HG03135 (cell line): ENCODE measurements at regions not wholly inside any gene's neighbourhood (a gene's known extent, or its start where the extent isn't known, plus 50 kb on each side); places are given as distances from the start of the nearest gene placed in this dataset.

ENCODE experiments used
- ATAC-seq: cut with Tn5 transposase; IDR thresholded peaks from one replicate; pipeline ENCODE4 v1.9.1; 2021; ENCODE audit warnings: mild to moderate bottlenecking, moderate library complexity; ENCODE audit not compliant: unreplicated experiment

- ATAC-seq: no peak
These were observed 258.8 kb downstream of the PLPP3 start for GRCh38 chr1:56320464-56321149.

- no peak for ATAC-seq
These were observed 261.6 kb downstream of the PLPP3 start for GRCh38 chr1:56317722-56318121.

- no peak for ATAC-seq
These were observed 263.9 kb downstream of the PLPP3 start for GRCh38 chr1:56315293-56315942.

GRCh38 chr1:56313560-56313959 lies 265.8 kb downstream of the PLPP3 start:
- ATAC-seq: no peak

- no peak for ATAC-seq
These were observed 267.6 kb downstream of the PLPP3 start for GRCh38 chr1:56311766-56312165.

GRCh38 chr1:56310945-56311344 lies 268.4 kb downstream of the PLPP3 start:
- no peak for ATAC-seq

GRCh38 chr1:56309065-56309464 lies 270.3 kb downstream of the PLPP3 start:
- no peak for ATAC-seq

- ATAC-seq: no peak
These were observed 274.4 kb downstream of the PLPP3 start for GRCh38 chr1:56304975-56305374.

GRCh38 chr1:56303805-56304204 lies 275.6 kb downstream of the PLPP3 start:
- no peak for ATAC-seq

GRCh38 chr1:56302878-56303277 lies 276.5 kb downstream of the PLPP3 start:
- ATAC-seq: no peak

- ATAC-seq: no peak
These were observed 277.6 kb downstream of the PLPP3 start for GRCh38 chr1:56301791-56302190.

- no peak for ATAC-seq
These were observed 278.5 kb downstream of the PLPP3 start for GRCh38 chr1:56300836-56301235.

GRCh38 chr1:56298866-56299265 lies 280.5 kb downstream of the PLPP3 start:
- ATAC-seq: no peak

- ATAC-seq: no peak
These were observed 281.5 kb downstream of the PLPP3 start for GRCh38 chr1:56297904-56298303.

- no peak for ATAC-seq
These were observed 282.2 kb downstream of the PLPP3 start for GRCh38 chr1:56297208-56297607.

GRCh38 chr1:56295949-56296929 lies 283.1 kb downstream of the PLPP3 start:
- no peak for ATAC-seq

- no peak for ATAC-seq
These were observed 287.9 kb downstream of the PLPP3 start for GRCh38 chr1:56291374-56291919.

GRCh38 chr1:56289260-56289659 lies 290.1 kb downstream of the PLPP3 start:
- ATAC-seq: no peak

- ATAC-seq: no peak
These were observed 291.6 kb downstream of the PLPP3 start for GRCh38 chr1:56287721-56288120.

- no peak for ATAC-seq
These were observed 292.4 kb downstream of the PLPP3 start for GRCh38 chr1:56286956-56287355.

- no peak for ATAC-seq
These were observed 292.9 kb downstream of the PLPP3 start for GRCh38 chr1:56286506-56286905.
